Lung (tissue), 11 donors: ENCODE measurements at regions not wholly inside any gene's neighbourhood (a gene's known extent, or its start where the extent isn't known, plus 50 kb on each side); places are given as distances from the start of the nearest gene placed in this dataset.

Experiments
- ATAC-seq: fragments of 200-7000 bp; cut with Tn5 transposase; one replicate; pipeline ENCODE4 v1.9.1; 2020; ENCODE audit warnings: moderate number of reproducible peaks; ENCODE audit not compliant: insufficient read depth, low FRiP score
- DNase-seq, 3 donors: peaks; one replicate each; pipeline ENCODE4 v3.0.0-alpha.2; 2013 to 2017
- H3K27ac ChIP-seq, 2 donors: one replicate each; pipeline ENCODE4 v1.5.1; 2013; ENCODE audit warnings: mild to moderate bottlenecking in 2 of 2, moderate library complexity in 2 of 2, control low read depth in 1 of 2, inconsistent platforms in 1 of 2, low read depth in 1 of 2, low read length in 1 of 2
- H3K27me3 ChIP-seq, 3 donors: one replicate each; pipeline ENCODE4 v1.5.1; 2013; ENCODE audit warnings: low read length in 2 of 3; ENCODE audit not compliant: control insufficient read depth in 3 of 3, insufficient read depth in 3 of 3
- H3K36me3 ChIP-seq, 4 donors: one replicate each; pipeline ENCODE4 v1.5.1; 2013; ENCODE audit warnings: low read length in 4 of 4, mild to moderate bottlenecking in 1 of 4, moderate library complexity in 1 of 4; ENCODE audit not compliant: control insufficient read depth in 4 of 4, insufficient read depth in 4 of 4
- H3K4me1 ChIP-seq, 5 donors: one replicate each; pipeline ENCODE4 v1.5.1; 2013; ENCODE audit warnings: low read length in 5 of 5, mild to moderate bottlenecking in 2 of 5, moderate library complexity in 1 of 5; ENCODE audit not compliant: control insufficient read depth in 5 of 5, insufficient read depth in 5 of 5
- H3K4me3 ChIP-seq: one replicate; pipeline ENCODE4 v1.5.1; 2013; ENCODE audit warnings: mild to moderate bottlenecking, control low read depth, moderate library complexity
- H3K9ac ChIP-seq, 2 donors: one replicate each; pipeline ENCODE4 v1.5.1; 2013; ENCODE audit warnings: low read length in 2 of 2, control low read depth in 1 of 2; ENCODE audit not compliant: insufficient read depth in 1 of 2
- H3K9me3 ChIP-seq, 4 donors: one replicate each; pipeline ENCODE4 v1.5.1; 2013; ENCODE audit warnings: low read length in 3 of 4, mild to moderate bottlenecking in 1 of 4, moderate library complexity in 1 of 4; ENCODE audit not compliant: control insufficient read depth in 4 of 4, insufficient read depth in 3 of 4
- CTCF ChIP-seq: IDR thresholded peaks from 2 replicates; pipeline ENCODE4 v1.5.1; 2012; ENCODE audit warnings: mild to moderate bottlenecking; ENCODE audit errors: control extremely low read depth, extremely low read depth
- WGBS, 2 donors: extraction: QIAGEN DNeasy Blood & Tissue Kit; methylation state at CpG; one replicate each; pipeline ENCODE4 v1.1.7; 2013; 5-methylcytosine and 5-hydroxymethylcytosine counted together
- donor health status: control.
- donor health status: control.
- donor health status: Bipolar disorder and iron deficiency.
- donor health status: healthy.
- donor health status: DM: yes; HTN: yes; CAD: no.

DNA sequence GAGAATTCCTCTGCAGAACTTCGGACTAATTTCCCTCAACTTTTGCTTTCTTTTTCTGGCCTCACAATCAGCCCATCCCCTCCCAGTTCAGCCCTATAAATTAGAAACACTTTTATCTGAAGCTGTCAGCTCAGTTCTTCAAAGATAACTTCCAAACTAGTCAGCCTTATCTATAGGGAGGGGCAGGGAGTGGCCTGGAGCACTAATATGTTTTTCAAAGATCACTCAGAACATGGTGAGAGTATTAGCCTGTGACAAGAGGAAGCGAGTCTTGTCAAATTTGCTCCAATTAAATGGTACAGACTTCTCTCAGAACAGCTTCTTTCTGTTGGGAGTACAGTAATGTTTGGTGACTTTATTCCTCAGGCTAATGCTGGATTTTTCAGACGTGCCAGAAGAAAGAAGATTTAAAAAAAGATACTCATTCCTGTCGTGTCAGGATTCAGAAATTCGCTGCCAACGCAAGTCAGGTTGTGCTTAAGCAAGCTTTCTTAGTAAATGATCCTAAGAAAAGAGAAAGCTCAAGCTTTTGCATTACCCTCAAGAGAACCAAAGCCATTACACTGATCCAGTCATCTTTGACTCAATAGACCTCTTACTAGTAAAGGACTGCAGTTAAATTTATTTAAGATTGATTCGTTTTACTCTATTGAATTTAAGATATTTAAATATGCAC, 1033.6 kb downstream of the SLITRK5 start:
- WGBS, 2 donors, result 57 to 67% methylated on average over 7 of the region's 7 CpGs
- no peak for TF ChIP-seq CTCF
- Histone ChIP-seq H3K36me3 (no peaks in the 10 kb centered on the region), H3K27me3 (no peaks in the 10 kb centered on the region), H3K9ac (peak overlapping the region in 1 of 2 donors; percentile 68), H3K4me3 (no peak overlapping the region), H3K27ac (no peak overlapping the region), H3K4me1 (peaks cover 0 to 3% (median 0%) of the 10 kb centered on the region in 5 donors), H3K9me3 (no peaks in the 10 kb centered on the region)
- DNase-seq (peak in 2 of 3 donors; percentile 27 to 33), ATAC-seq (no peak)

- no peak overlapping the region for H3K27ac ChIP-seq
- no peak overlapping the region for H3K4me3 ChIP-seq
- DNase-seq (no peak), ATAC-seq (no peak)
- H3K36me3 ChIP-seq, result no peaks in the 10 kb centered on the region
- H3K9me3 ChIP-seq, result no peaks in the 10 kb centered on the region
- peaks cover 0 to 3% (median 0%) of the 10 kb centered on the region in 5 donors for H3K4me1 ChIP-seq
- no peak overlapping the region for H3K9ac ChIP-seq
- H3K27me3 ChIP-seq, result no peaks in the 10 kb centered on the region
- no peak for TF ChIP-seq CTCF
Observed at GRCh38 chr13:88707646-88708045, 1036.5 kb downstream of the SLITRK5 start.

DNA sequence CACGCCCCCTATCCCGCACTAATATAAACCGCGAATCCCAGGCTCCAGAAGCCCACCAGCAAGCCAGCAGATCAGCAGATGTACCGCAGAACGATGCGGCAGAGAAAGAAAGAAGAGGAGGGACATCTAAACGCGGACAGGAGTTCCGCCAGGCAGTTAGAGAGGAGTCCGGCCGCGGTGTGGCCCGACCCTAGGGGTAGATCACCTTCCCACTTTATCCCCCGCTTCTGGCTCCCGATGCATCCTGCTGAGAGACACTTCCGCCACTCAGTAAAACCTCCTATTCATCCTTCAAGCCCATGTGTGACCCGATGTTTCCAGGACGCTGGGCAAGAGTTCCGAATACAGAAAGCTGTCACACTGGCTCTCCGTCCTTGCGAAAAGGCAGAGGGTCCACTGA, 1046.8 kb downstream of the SLITRK5 start:
- no peak for ATAC-seq
- 93 to 94% methylated on average over 22 of the region's 22 CpGs for WGBS, 2 donors
- TF ChIP-seq CTCF, result no peak
- Histone ChIP-seq H3K36me3 (no peaks in the 10 kb centered on the region), H3K4me3 (no peak overlapping the region), H3K9me3 (no peaks in the 10 kb centered on the region), H3K27ac (no peak overlapping the region), H3K27me3 (no peaks in the 10 kb centered on the region), H3K9ac (no peak overlapping the region), H3K4me1 (no peaks in the 10 kb centered on the region)
- DNase-seq, result no peak

DNA sequence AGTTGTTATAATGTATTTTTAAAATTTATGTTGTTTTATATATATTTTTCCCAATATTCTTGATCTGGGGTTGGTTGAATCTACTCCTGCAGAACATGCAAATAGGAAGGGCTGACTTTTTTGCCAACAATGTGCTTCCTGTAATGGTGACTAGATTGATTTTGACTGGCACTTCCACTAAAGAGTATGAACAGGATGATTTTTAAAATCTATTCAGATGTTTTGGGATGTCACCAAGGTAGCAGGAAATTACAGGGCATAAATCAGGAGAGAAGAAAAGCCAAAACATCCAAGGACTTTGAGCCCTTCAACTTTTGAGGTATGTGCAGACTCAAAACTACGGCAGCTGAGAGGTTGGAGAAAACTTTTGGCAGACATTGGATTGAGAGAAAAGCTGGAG, 1047.6 kb downstream of the SLITRK5 start:
- Histone ChIP-seq H3K9ac (no peak overlapping the region), H3K9me3 (no peaks in the 10 kb centered on the region), H3K27ac (no peak overlapping the region), H3K4me1 (no peaks in the 10 kb centered on the region), H3K36me3 (no peaks in the 10 kb centered on the region), H3K4me3 (no peak overlapping the region), H3K27me3 (no peaks in the 10 kb centered on the region)
- ATAC-seq (no peak), DNase-seq (no peak)
- 71 to 83% methylated on average over 1 of the region's 1 CpG for WGBS, 2 donors
- TF ChIP-seq CTCF, result no peak
